Activated CD4-positive, alpha-beta T cell treated with anti-CD3 and anti-CD28 coated beads for 36 hours (primary cell): ENCODE measurements at regions not wholly inside any gene's neighbourhood (a gene's known extent, or its start where the extent isn't known, plus 50 kb on each side); places are given as distances from the start of the nearest gene placed in this dataset.
"Not testable (repeated sequence)": the region's sequence is repeated elsewhere in the genome, so short reads cannot be mapped to it uniquely, and the experiment has no call there.

Experiments
- ATAC-seq: fragments of 200-7000 bp; cut with Tn5 transposase; one replicate; pipeline ENCODE4 v1.10.0; 2021; ENCODE audit warnings: mild to moderate bottlenecking, moderate library complexity
- CTCF ChIA-PET: fragments of 350-600 bp; sonication (Branson Sonifier 250); formaldehyde crosslinking; loops from one replicate; lab custom pipeline; 2021; ENCODE audit warnings: antibody characterized with exemption; lab: Charles Lee
- POLR2A ChIA-PET: fragments of 350-600 bp; sonication (Branson Sonifier 250); formaldehyde crosslinking; loops from one replicate; lab custom pipeline; 2021; ENCODE audit warnings: antibody characterized with exemption, inconsistent platforms; lab: Charles Lee
- DNase-seq: peaks from one replicate; pipeline ENCODE4 v3.0.0-alpha.2; 2020
- H3K27ac Mint-ChIP-seq: one replicate; pipeline ENCODE4 v1.8.0; 2021; ENCODE audit warnings: mixed read lengths
- H3K27me3 Mint-ChIP-seq: one replicate; pipeline ENCODE4 v1.8.0; 2021; ENCODE audit warnings: mixed read lengths
- H3K36me3 Mint-ChIP-seq: one replicate; pipeline ENCODE4 v1.8.0; 2021; ENCODE audit warnings: low read depth, mixed read lengths
- H3K4me1 Mint-ChIP-seq: one replicate; pipeline ENCODE4 v1.8.0; 2021; ENCODE audit warnings: mixed read lengths
- H3K4me3 Mint-ChIP-seq: one replicate; pipeline ENCODE4 v1.8.0; 2021; ENCODE audit warnings: mild to moderate bottlenecking, moderate library complexity, mixed read lengths
- H3K9me3 Mint-ChIP-seq: one replicate; pipeline ENCODE4 v1.8.0; 2021; ENCODE audit warnings: low read depth, mixed read lengths
- intact Hi-C, 2 experiments: fragments of 100-400 bp; cut with DNase I in 1 of 2; cut with micrococcal nuclease in 1 of 2; formaldehyde crosslinking; loops; one replicate each; pipeline versions ENCODE4 v1.14.2 to v1.15.1; 2022 to 2024; cut with DNase I, micrococcal nuclease

- POLR2A ChIA-PET, result no interaction called here
- ATAC-seq (no peak), DNase-seq (no peak)
- Mint-ChIP-seq H3K27ac (no peak overlapping the region), H3K36me3 (no peaks in the 10 kb centered on the region), H3K4me3 (no peak overlapping the region), H3K27me3 (no peaks in the 10 kb centered on the region), H3K9me3 (no peaks in the 10 kb centered on the region), H3K4me1 (no peaks in the 10 kb centered on the region)
- CTCF ChIA-PET, result interaction anchor here (0.7 kb wide), 1 partner anchor 483 kb away, joined by 3 read pairs; no protein-coding TSS in a partner anchor
- intact Hi-C loops, result no loop called here
These were observed 239.9 kb downstream of the CYRIA start for GRCh38 chr2:16425462-16426336.

- intact Hi-C loops, result no loop called here
- peaks cover 4% of the 10 kb centered on the region for H3K27me3 Mint-ChIP-seq
- ATAC-seq (no peak), DNase-seq (no peak)
- no peaks in the 10 kb centered on the region for H3K4me1 Mint-ChIP-seq
- ChIA-PET POLR2A (no interaction called here), CTCF (interaction anchor here (0.6 to 0.7 kb wide), 2 partner anchors 368 to 843 kb away, joined by 4 read pairs; no protein-coding TSS in a partner anchor)
- no peak overlapping the region for H3K27ac Mint-ChIP-seq
- no peak overlapping the region for H3K4me3 Mint-ChIP-seq
- no peaks in the 10 kb centered on the region for H3K36me3 Mint-ChIP-seq
- H3K9me3 Mint-ChIP-seq, result peaks cover 3% of the 10 kb centered on the region
These were observed 245.2 kb downstream of the CYRIA start for GRCh38 chr2:16420421-16420820.

GRCh38 chr2:16417726-16418125, 247.9 kb downstream of the CYRIA start:
- H3K4me1 Mint-ChIP-seq, result no peaks in the 10 kb centered on the region
- H3K36me3 Mint-ChIP-seq, result no peaks in the 10 kb centered on the region
- H3K9me3 Mint-ChIP-seq, result peaks cover 5% of the 10 kb centered on the region
- no peak overlapping the region for H3K27ac Mint-ChIP-seq
- DNase-seq, result no peak
- no peak for ATAC-seq
- ChIA-PET CTCF (interaction anchor here (1.3 kb wide), 1 partner anchor 478 kb away, joined by 3 read pairs; no protein-coding TSS in a partner anchor), POLR2A (no interaction called here)
- peaks cover 5% of the 10 kb centered on the region for H3K27me3 Mint-ChIP-seq
- intact Hi-C loops, result no loop called here
- no peak overlapping the region for H3K4me3 Mint-ChIP-seq

- Mint-ChIP-seq H3K4me3 (no peak overlapping the region), H3K27ac (no peak overlapping the region), H3K27me3 (peaks cover 11% of the 10 kb centered on the region), H3K4me1 (no peaks in the 10 kb centered on the region), H3K36me3 (no peaks in the 10 kb centered on the region), H3K9me3 (peaks cover 5% of the 10 kb centered on the region)
- CTCF ChIA-PET, result no interaction called here
- intact Hi-C loops, result no loop called here
- POLR2A ChIA-PET, result no interaction called here
- ATAC-seq (no peak), DNase-seq (no peak)
These were observed 249.0 kb downstream of the CYRIA start for GRCh38 chr2:16416651-16417050.

GRCh38 chr2:16415861-16416260, 249.8 kb downstream of the CYRIA start:
- H3K4me3 Mint-ChIP-seq, H3K36me3 Mint-ChIP-seq, H3K27ac Mint-ChIP-seq, DNase-seq, intact Hi-C loops, ATAC-seq, H3K9me3 Mint-ChIP-seq, H3K4me1 Mint-ChIP-seq, POLR2A ChIA-PET: not testable (repeated sequence)
- H3K27me3 Mint-ChIP-seq, result peaks cover 11% of the 10 kb centered on the region
- CTCF ChIA-PET, result interaction anchor here (0.6 kb wide), 1 partner anchor 105 kb away, joined by 3 read pairs; no protein-coding TSS in a partner anchor

GRCh38 chr2:16413947-16414346, 251.7 kb downstream of the CYRIA start:
- DNase-seq, result no peak
- POLR2A ChIA-PET, result no interaction called here

GRCh38 chr2:16413285-16413684, 252.3 kb downstream of the CYRIA start:
- Mint-ChIP-seq H3K4me1 (no peaks in the 10 kb centered on the region), H3K27me3 (peaks cover 9% of the 10 kb centered on the region), H3K4me3 (no peak overlapping the region), H3K9me3 (peaks cover 5% of the 10 kb centered on the region), H3K36me3 (no peaks in the 10 kb centered on the region), H3K27ac (no peak overlapping the region)
- DNase-seq (no peak), ATAC-seq (no peak)
- ChIA-PET CTCF (no interaction called here), POLR2A (no interaction called here)
- intact Hi-C loops, result no loop called here

More at GRCh38 chr2:16413947-16414346, 251.7 kb downstream of the CYRIA start:
- intact Hi-C loops, result no loop called here
- Mint-ChIP-seq H3K27me3 (peaks cover 12% of the 10 kb centered on the region), H3K4me3 (no peak overlapping the region), H3K4me1 (no peaks in the 10 kb centered on the region), H3K27ac (no peak overlapping the region), H3K36me3 (no peaks in the 10 kb centered on the region), H3K9me3 (peaks cover 5% of the 10 kb centered on the region)
- CTCF ChIA-PET, result no interaction called here
- ATAC-seq, result no peak

- POLR2A ChIA-PET, result no interaction called here
- intact Hi-C loops, result no loop called here
- H3K36me3 Mint-ChIP-seq, result no peaks in the 10 kb centered on the region
- ATAC-seq (no peak), DNase-seq (no peak)
- CTCF ChIA-PET, result no interaction called here
- H3K4me3 Mint-ChIP-seq, result no peak overlapping the region
- no peak overlapping the region for H3K27ac Mint-ChIP-seq
- H3K4me1 Mint-ChIP-seq, result no peaks in the 10 kb centered on the region
- peaks cover 5% of the 10 kb centered on the region for H3K9me3 Mint-ChIP-seq
- peaks cover 9% of the 10 kb centered on the region for H3K27me3 Mint-ChIP-seq
These were observed 253.2 kb downstream of the CYRIA start for GRCh38 chr2:16412321-16413030.

- Mint-ChIP-seq H3K27ac (no peak overlapping the region), H3K9me3 (peaks cover 5% of the 10 kb centered on the region), H3K27me3 (peaks cover 9% of the 10 kb centered on the region), H3K4me3 (no peak overlapping the region), H3K36me3 (no peaks in the 10 kb centered on the region), H3K4me1 (no peaks in the 10 kb centered on the region)
- ATAC-seq (no peak), DNase-seq (no peak)
- intact Hi-C loops, result no loop called here
- POLR2A ChIA-PET, result no interaction called here
- CTCF ChIA-PET, result no interaction called here
These were observed 253.8 kb downstream of the CYRIA start for GRCh38 chr2:16411788-16412187.

- ATAC-seq (no peak), DNase-seq (no peak)
- Mint-ChIP-seq H3K27ac (no peak overlapping the region), H3K4me1 (no peaks in the 10 kb centered on the region), H3K9me3 (no peaks in the 10 kb centered on the region), H3K4me3 (no peak overlapping the region), H3K27me3 (peaks cover 7% of the 10 kb centered on the region), H3K36me3 (no peaks in the 10 kb centered on the region)
- CTCF ChIA-PET, result no interaction called here
- POLR2A ChIA-PET, result no interaction called here
- intact Hi-C loops, result no loop called here
These were observed 255.8 kb downstream of the CYRIA start for GRCh38 chr2:16409849-16410248.

GRCh38 chr2:16409006-16409390, 256.6 kb downstream of the CYRIA start:
- Mint-ChIP-seq H3K36me3 (no peaks in the 10 kb centered on the region), H3K4me1 (no peaks in the 10 kb centered on the region), H3K27me3 (peaks cover 7% of the 10 kb centered on the region), H3K9me3 (no peaks in the 10 kb centered on the region), H3K4me3 (no peak overlapping the region), H3K27ac (no peak overlapping the region)
- intact Hi-C loops, result no loop called here
- ATAC-seq (no peak), DNase-seq (no peak)
- ChIA-PET CTCF (interaction anchor here (0.6 kb wide), 1 partner anchor 340 kb away, joined by 4 read pairs; no protein-coding TSS in a partner anchor), POLR2A (no interaction called here)
